ENCODE measurements at regions not wholly inside any gene's neighbourhood (a gene's known extent, or its start where the extent isn't known, plus 50 kb on each side); places are given as distances from the start of the nearest gene placed in this dataset.

GRCh38 chr3:163927521-163927920 is 1150.8 kb downstream of the SI start:
- no peak for DNase-seq

GRCh38 chr3:163924600-163924999 is 1153.7 kb downstream of the SI start:
- no peak for DNase-seq

DNA sequence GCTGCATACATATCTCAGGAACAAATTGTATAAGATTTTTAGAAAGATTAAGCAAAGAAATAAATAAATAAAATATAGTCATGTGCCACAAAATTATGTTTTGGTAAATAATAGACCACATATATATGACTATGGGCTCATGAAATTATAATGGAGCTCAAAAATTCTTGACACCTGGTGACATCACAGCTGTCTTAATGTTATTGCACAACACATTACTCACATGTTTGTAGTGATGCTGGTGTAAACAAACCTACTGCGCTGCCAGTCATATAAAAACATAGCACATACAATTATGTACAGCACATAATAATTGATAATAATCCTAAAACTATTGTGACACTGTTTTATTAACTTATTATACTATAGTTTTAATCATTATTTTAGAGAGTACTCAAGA is 1159.1 kb downstream of the SI start:
- no peak for DNase-seq

- DNase-seq = no peak
Observed at GRCh38 chr3:163916596-163917560, 1161.4 kb downstream of the SI start.

DNA sequence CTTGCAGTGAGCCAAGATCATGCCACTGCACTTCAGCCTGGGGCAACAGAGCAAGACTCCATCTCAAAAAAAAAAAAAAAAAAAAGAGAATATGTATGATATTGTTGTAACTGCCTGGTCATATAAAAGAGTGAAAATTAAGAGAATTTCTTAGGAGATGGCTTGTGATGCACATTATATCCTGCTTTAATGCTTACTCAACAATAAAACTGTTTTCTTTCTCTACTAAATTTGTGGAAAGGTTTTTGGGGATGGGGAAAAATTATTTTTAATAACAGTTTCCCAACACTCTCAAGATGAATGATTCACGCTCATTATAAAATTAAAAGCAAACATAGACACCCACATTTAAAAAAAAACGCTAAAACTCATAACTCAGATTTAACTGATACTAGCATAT is 1163.0 kb downstream of the SI start:
- DNase-seq = no peak

- DNase-seq = no peak
Observed at GRCh38 chr3:163914567-163914966, 1163.7 kb downstream of the SI start.

GRCh38 chr3:163891771-163892170 is 1186.5 kb downstream of the SI start:
- no peak for DNase-seq

DNA sequence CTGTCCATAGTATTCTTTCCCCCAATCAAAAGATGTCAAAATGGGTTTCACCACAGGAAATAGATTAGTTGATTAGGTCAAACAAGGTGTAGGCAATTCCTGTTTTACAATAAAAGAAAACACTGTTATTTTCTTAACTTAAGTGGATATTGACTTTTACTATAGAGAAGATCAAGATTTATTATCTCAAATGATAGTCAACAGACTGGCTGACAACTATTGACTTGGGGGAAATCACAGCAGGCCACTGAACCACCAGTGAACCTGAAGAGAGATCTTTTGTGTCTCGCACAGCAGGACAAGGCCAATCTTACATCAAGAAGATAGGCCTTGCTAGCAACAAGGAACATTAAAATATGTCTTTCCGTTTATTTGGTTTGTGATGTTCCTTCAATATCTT is 1187.6 kb downstream of the SI start:
- DNase-seq = no peak

DNA sequence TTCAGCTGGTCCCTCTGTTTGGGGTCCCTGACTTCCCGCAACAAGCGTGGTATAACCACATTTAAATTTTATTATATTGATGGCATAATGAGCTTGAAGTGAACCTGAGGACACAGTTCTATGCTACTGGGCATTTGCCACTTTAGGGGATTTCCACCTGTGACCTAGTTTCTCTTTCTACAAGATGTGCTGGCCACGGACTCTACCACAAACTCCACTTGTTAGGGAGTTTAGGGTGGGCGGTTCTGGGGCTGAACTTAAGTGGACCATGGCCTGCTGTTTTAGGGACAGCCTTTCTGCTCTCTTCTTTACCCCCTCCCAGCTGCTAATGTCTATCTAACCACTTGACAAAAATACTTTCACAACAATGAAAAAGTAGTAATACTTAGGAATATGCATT is 1199.1 kb downstream of the SI start:
- no peak for DNase-seq

DNA sequence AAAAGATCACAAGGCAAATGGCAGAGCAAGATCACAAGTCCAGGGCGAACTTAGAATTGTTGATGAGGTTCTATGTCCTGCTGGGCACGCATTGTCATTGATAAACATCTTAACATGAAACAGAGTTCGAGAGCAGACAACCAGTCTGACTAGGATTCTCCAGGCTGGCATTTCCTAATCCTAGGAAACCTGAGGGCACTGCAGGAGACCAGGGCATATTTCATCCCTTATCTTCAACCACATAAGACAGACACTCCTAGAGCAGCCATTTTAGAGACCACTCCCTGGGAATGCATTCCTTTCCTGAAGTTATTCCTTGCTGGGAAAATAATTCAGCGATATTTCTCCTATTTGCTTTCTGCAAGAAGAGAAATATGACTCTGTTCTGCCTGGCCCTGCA is 1199.9 kb downstream of the SI start:
- no peak for DNase-seq

DNA sequence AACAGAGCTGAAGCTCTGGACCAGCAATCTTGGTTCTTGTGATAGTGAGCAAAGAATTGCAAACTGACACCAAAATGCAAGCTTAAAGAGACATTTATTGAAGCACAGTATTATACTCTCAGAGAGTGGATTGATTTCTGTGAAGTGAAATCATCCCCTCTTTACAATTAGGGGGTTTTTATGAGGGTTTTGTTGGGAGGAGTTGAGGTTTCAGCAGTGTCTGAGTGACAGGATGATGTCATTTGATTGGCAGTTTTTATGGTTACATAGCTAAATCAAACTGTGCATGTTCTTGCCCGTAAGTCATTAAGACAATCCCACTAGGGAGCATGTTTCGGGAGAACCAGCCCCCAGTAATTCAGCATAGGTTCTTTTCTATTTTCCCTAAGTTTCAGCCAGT is 1200.5 kb downstream of the SI start:
- no peak for DNase-seq

DNA sequence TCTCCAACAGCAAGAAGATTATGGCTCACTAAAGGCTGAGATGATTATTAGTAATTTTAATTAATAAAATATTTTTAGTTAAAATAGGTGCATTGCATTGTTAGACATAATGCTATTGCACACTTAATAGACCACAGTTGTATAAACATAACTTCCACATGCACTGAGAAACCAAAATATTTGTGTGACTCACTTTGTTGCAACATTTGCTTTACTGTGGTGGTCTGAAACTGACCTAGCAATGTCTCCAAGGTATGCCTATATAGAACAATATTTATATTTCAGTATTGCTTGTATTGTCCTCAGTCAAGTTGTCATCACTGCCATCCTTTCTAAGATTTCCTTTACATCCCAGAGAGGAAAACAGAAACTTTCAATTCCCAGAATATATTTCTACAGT is 1215.2 kb downstream of the SI start:
- DNase-seq = no peak

DNA sequence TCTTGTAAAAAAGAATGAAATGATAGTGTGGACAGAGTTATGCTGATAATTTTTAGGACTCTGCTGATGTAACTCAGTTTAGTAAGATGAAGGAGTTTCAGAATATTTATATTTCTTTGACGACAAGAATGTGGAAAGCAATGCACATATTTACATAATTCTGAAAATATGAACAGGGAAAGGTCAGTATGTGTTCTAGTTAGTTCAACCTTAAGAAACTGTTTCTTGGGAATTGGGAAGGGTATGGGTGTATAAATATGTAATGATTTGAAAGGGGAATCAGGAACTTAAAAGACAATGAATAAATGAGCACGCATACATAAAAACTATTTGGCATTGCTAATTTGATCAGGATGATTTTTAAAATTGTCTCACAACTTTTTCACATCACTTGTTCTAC is 1226.1 kb downstream of the SI start:
- no peak for DNase-seq

GRCh38 chr3:163838769-163839168 is 1239.5 kb downstream of the SI start:
- no peak for DNase-seq

- no peak for DNase-seq
Observed at GRCh38 chr3:163832547-163832946, 1245.7 kb downstream of the SI start.

DNA sequence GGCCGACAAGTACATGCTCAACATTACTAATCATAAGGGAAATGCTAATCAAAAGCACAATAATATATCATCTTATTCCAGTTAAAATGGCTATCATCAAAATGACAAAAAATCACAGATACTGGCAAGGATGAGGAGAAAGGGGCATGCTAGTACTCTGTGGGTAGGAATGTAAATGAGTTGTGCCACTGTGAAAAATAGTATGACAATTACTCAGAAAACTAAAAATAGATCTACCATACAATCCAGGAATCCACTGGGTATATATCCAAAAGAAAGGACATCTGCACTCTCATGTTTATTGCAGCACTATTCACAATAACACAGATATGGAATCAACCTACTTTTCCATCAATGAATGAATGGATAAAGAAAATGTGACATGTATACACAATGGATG is 1256.5 kb downstream of the SI start:
- DNase-seq = no peak

- no peak for DNase-seq
Observed at GRCh38 chr3:163817015-163817414, 1261.3 kb downstream of the SI start.

- no peak for DNase-seq
Observed at GRCh38 chr3:163813935-163814334, 1264.4 kb downstream of the SI start.

- no peak for DNase-seq
Observed at GRCh38 chr3:163812006-163812405, 1266.3 kb downstream of the SI start.

DNA sequence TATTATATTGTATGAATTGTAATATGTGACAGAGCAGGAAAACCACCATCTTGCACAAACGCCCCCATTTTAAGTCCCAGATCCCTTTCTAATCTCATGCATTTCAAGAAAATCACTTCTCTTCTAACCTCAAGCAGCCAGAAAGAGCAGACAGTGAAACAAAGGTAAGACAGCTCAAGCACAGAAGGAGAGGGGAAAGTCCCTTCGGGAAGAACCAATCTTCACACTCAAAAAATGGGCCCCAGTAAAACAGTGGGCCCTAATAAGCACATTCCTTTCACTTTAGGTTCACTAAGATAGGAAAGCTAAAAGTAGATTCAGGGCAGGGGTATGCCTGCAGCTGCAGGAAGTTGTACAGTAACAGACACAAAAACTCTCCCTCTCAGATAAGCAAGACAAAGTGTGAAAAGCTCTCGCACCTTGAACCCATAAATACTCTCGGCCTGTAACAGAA is 1268.7 kb downstream of the SI start:
- DNase-seq = no peak

DNA sequence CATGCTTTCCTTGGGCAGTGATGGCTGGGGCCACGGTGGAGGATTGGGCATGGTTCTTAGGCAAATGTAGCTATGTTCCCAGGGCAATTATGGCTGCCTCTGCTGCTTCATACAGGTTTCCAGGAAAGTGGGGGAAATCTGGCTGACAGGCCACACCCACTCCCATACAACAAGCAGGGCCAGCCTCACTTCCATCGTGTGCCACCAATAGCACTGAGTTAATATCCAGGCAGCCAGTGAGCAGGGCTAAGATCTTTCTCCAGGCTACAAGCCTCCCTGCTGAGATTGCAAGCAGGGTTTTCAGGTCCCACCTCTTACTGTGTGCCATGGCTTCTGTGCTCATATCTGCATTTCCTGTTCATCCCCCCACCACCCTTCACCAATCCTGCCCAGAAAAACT is 1291.9 kb downstream of the SI start:
- no peak for DNase-seq

- no peak for DNase-seq
Observed at GRCh38 chr3:163785693-163786092, 1292.6 kb downstream of the SI start.

DNA sequence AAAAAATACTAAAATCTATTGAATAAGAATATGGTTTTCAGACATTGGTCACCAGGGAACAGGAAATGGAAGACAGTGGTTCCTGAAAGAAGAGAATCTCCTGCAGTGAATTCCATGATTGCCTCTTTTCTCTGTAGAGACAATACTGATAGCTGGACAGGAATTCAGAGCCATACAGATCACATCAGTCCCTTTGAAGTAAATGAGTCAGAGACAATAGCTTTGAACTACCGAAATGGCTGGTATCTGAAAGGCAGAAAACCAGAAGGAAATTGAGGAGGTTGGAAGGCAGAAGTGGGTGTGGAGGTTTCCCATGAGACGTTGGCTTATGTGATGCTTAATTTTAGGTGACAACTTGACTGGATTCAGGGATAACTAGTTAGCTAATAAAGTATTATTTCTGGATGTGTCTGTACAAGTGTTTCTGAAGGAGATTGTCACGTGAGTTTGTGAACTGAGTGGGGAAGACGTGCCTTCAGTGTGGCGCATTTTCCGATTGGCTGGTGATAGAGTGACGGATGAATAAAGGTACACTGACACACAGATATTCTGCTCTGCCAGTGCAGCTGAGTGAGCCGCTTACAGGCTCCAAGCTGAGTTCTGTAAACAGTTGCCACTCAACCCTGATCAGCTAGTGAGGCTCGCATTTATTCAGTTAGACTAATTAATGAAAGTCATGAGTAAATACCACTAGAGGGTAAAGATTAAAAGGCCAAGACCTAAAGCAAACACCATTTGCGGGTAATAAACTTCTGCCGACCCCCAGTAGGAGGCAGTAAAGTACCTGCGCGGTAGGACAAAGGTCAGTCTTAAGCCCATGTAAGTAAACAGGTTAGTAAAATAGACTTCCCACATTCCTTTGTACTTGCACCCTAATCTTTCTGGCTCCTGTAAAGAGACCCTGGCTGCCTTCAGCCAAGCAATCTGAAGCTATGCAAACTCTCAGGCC is 1298.6 kb downstream of the SI start:
- DNase-seq = no peak

DNA sequence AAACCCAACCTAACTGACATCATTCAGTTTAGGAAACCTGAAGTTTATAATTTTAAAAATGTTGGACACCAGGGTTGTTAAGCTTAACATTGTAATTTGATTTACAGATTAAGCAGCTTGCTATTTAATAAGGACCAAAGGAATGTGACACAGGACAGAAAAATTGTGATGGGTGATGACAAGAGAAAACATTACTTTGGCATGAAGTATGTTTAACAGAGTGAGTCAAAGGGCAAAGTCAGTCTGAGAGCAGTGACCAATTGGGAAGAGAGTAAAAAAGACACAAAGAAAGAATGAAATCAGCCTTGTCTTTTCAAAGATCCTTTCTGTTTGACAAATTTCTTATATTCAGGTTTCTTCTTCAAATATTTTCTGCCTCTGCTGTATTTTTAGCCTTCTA is 1301.6 kb downstream of the SI start:
- DNase-seq = no peak
